DMS 273 (cell line): ENCODE measurements at regions not wholly inside any gene's neighbourhood (a gene's known extent, or its start where the extent isn't known, plus 50 kb on each side); places are given as distances from the start of the nearest gene placed in this dataset.
A peak's percentile ranks its signal among the peaks of the same experiment; 100 is the strongest.

Experiments
- DNase-seq: peaks from one replicate; lab custom pipeline; 2025; ENCODE audit not compliant: unreplicated experiment; lab: John Stamatoyannopoulos, UW

- no peak for DNase-seq
These were observed 686.0 kb upstream of the ADGRL4 start for GRCh38 chr1:79692519-79692918.

GRCh38 chr1:79688932-79689331, 682.4 kb upstream of the ADGRL4 start:
- no peak for DNase-seq

GRCh38 chr1:79683420-79683819, 676.9 kb upstream of the ADGRL4 start:
- DNase-seq = no peak

DNA sequence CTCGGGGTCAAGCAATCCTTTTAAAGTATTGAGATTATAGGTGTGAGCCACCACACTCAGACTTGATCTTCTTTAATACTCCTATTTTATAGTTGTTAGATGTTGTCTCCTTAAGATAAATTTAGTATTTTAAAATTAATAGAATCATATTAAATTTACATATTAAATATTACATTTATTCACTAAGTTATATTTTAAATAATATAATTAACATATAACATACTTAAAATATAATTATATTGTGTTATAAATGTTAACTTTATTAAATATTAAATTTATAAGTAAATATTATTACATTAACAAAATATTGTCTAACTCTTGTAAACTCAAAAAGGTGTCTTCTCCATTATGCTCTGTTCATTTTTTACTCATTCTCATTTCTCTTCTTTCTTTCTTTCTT, 675.9 kb upstream of the ADGRL4 start:
- DNase-seq = no peak

- DNase-seq = no peak
These were observed 674.9 kb upstream of the ADGRL4 start for GRCh38 chr1:79681382-79681781.

DNA sequence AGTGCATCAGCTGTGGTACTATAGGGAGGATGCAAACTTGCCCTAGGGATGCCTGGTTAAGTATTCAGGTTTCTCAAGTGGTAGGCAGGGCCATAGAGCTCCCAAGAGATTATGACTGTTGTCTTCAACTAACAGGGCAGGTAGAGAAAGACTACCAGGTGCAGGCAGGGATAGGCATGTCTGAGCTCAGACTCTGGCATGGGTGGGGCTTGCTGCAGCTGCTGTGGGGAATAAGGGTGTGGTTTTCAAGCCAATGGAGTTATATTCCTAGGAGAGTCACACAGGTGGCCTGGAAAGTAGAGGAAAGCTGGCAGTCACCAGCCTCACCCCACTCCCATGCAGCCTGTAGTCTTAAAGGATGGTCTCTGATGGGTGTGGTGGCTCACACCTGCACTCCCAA, 673.4 kb upstream of the ADGRL4 start:
- no peak for DNase-seq

DNA sequence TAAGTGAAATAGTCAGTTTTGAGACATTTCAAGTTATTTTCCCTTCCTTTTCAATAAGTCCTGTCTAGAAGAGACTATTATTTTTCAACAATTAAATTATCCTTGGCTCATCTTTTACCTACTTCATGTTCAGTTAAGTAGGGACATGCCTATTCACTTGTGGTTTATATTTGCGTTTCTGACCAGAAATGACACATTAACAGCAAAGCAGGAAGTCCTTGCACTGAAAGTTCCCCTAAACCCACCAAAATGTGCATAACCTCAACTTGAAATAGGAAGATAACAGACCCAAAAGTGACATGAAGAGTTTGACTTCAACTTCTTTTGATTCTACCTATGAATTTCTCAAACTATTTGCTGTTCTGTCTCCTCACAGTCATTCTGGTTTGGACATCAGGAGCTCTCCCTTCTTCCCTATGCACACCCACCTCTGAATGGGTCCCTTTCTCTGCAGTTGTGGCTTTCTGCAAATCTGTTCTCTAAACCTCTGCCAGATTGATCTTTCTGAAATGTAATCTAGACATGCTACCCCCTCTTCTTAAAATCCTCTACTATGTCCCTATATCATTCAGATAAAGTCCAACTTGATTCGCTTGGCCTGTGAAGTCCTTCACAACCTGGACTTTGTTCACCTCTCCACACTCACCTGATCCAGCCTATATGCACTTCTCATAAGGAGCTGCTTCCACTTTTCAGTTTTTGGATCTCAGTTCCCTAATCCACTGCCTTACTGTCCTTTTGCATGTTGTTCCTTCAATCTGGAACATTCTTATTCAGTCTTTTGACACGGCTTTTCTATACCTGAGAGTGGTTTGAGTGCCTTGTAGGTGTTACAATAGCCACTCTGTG, 661.5 kb upstream of the ADGRL4 start:
- no peak for DNase-seq

- DNase-seq = no peak
These were observed 660.6 kb upstream of the ADGRL4 start for GRCh38 chr1:79667166-79667565.

GRCh38 chr1:79663916-79664315, 657.4 kb upstream of the ADGRL4 start:
- no peak for DNase-seq

GRCh38 chr1:79662596-79662995, 656.1 kb upstream of the ADGRL4 start:
- no peak for DNase-seq

- no peak for DNase-seq
These were observed 653.6 kb upstream of the ADGRL4 start for GRCh38 chr1:79660129-79660528.

GRCh38 chr1:79657951-79658658, 651.6 kb upstream of the ADGRL4 start:
- DNase-seq = no peak

- no peak for DNase-seq
These were observed 649.3 kb upstream of the ADGRL4 start for GRCh38 chr1:79655876-79656275.

- DNase-seq = no peak
These were observed 645.9 kb upstream of the ADGRL4 start for GRCh38 chr1:79652426-79652825.

DNA sequence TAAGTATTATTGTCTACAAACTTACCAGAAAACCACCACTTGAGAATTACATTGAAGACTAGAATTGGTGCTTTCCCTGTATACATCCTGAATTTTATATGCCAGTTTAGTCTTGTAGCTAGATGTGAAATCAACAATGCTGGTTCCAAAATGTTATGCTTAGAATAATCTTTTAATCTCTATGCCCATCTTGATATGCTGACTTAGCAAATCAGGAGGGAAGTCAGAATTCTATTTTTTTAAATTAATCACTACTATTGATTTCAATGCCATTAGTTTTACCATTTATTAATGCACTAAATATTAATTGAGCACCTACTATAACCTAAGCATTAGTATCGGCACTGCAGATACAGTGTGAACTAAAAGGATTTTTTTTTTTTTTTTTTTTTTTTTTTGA, 641.6 kb upstream of the ADGRL4 start:
- no peak for DNase-seq

- peak; percentile 2 for DNase-seq
These were observed 640.4 kb upstream of the ADGRL4 start for GRCh38 chr1:79646880-79647279.

DNA sequence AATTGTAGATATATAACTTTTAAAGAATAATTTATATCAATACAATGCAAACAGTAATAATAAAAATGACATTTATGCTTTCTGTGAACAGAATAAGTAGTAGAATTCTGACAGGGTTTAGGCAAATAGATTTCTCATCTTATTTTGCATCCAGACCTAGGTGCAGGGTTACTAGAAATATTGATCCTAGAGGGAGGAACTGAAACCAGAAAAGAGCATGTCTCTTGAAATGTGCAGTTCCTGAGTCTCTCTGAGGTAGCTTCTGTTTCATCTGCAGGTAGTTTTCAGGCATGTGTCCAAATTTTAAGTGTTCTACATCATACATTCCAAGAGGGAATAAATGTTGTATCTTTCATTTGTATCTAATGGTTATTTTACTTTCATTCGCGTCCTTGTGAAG, 631.9 kb upstream of the ADGRL4 start:
- DNase-seq = no peak

- no peak for DNase-seq
These were observed 626.9 kb upstream of the ADGRL4 start for GRCh38 chr1:79633456-79633855.

DNA sequence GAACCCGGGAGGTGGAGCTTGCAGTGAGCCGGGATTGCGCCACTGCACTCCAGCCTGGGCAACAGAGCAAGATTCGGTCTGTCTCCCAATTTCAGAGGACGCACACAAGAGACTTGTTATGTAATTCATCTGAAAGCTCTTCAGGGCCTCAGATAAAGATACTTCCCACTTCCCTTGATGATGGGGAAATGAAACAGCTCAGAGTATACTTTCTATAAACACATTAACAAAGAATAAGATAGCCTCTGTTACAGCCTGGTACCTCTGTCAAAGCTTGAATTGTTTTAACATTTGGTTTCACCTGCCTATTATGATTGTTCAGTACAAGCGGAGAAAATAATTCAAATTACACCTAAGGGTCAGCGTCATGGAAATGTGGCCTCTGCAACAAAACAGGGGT, 622.9 kb upstream of the ADGRL4 start:
- DNase-seq = no peak

- peak; percentile 13 for DNase-seq
These were observed 611.2 kb upstream of the ADGRL4 start for GRCh38 chr1:79617777-79618176.

- no peak for DNase-seq
These were observed 608.2 kb upstream of the ADGRL4 start for GRCh38 chr1:79614762-79615161.

GRCh38 chr1:79614106-79614505, 607.6 kb upstream of the ADGRL4 start:
- no peak for DNase-seq

DNA sequence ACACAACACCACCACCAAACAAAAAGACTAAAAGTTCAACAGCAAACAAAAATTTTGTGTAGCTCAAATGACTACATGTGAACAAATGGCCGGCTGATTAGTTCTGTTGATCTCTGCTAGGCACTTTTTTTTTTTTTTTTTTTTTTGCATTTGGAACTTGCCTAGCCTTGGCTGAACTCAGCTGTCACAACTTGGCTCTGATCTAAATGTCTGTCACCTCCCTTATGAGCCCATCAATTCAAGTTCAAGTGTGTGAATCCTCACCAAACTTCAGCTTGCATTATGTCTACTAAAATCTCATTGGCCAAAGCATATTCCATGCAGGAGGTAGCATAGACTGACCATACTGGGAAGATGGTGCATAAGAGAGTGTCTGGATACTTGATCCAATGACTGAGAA, 606.5 kb upstream of the ADGRL4 start:
- DNase-seq = no peak
